ENCODE measurements at regions not wholly inside any gene's neighbourhood (a gene's known extent, or its start where the extent isn't known, plus 50 kb on each side); places are given as distances from the start of the nearest gene placed in this dataset.

DNA sequence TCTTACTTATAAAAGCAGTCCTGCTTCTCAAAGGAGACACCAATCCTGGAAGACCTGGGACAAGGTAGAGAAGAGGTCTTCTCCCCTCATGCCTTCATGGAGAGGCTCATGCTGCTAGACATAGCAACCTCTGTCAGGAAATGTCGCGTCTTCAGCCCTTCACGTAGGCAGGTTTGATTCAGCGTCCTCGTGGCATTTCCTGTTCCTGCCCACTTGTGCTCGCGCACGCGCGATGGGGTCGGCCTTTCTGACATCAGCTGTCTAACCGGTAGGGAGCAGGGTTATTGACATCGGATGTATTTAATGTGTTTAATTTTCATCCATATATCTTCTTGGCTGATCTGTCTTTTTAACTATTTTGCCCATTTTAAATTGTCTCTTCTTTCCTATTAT, 292.4 kb downstream of the THBS2 start:
- TF ChIP-seq BHLHE40 (IDR thresholded peaks at IDR 0.05; ENCODE audit: borderline replicate concordance), result no peak
- TF ChIP-seq ZNF384 (IDR thresholded peaks at IDR 0.05), result no peak
- no peak for TF ChIP-seq FOXA1 (IDR thresholded peaks at IDR 0.05)
- TF ChIP-seq NFRKB (IDR thresholded peaks at IDR 0.05), result no peak
- TF ChIP-seq ARNT (IDR thresholded peaks at IDR 0.05), result no peak
- no peak for TF ChIP-seq SP1 (IDR thresholded peaks at IDR 0.05)
- TF ChIP-seq SUZ12 (IDR thresholded peaks at IDR 0.05), result no peak
- no peak for TF ChIP-seq FOXM1 (IDR thresholded peaks at IDR 0.05; ENCODE audit: borderline replicate concordance)
- no peak for TF ChIP-seq LEF1 (IDR thresholded peaks at IDR 0.05; ENCODE audit: borderline replicate concordance)
- no peak for TF ChIP-seq L3MBTL2 (conservative IDR thresholded peaks at IDR 0.05)
- TF ChIP-seq ELF4 (IDR thresholded peaks at IDR 0.05), result no peak
